OCI-LY1 (cell line): ENCODE measurements at regions not wholly inside any gene's neighbourhood (a gene's known extent, or its start where the extent isn't known, plus 50 kb on each side); places are given as distances from the start of the nearest gene placed in this dataset.

Experiments
- H2AFZ ChIP-seq: fragments of 200-600 bp; sonication (generic), shearing (Covaris generic); 2 replicates; pipeline ENCODE4 v1.6.0; 2014; ENCODE audit warnings: antibody characterized with exemption, mild to moderate bottlenecking, low read length
- H3F3A ChIP-seq: fragments of 200-600 bp; sonication (generic), shearing (Covaris generic); 2 replicates; pipeline ENCODE4 v1.6.0; 2014; ENCODE audit warnings: mild to moderate bottlenecking, antibody characterized with exemption, low read length, moderate library complexity; ENCODE audit not compliant: insufficient read depth
- H3K27ac ChIP-seq: fragments of 200-600 bp; sonication (generic); 2 replicates; pipeline ENCODE4 v1.5.1; 2014; ENCODE audit warnings: low read length, mixed run types, mild to moderate bottlenecking, low read depth; ENCODE audit not compliant: poor library complexity, severe bottlenecking
- H3K27me3 ChIP-seq: fragments of 200-600 bp; sonication (generic); 2 replicates; pipeline ENCODE4 v1.6.0; 2014; ENCODE audit warnings: antibody characterized with exemption, mild to moderate bottlenecking, low read length, moderate library complexity; ENCODE audit not compliant: insufficient read depth
- H3K36me3 ChIP-seq: fragments of 200-600 bp; sonication (generic); 2 replicates; pipeline ENCODE4 v1.6.1; 2014; ENCODE audit warnings: mild to moderate bottlenecking, antibody characterized with exemption, low read length, moderate library complexity, mixed read lengths; ENCODE audit not compliant: insufficient read depth
- H3K4me1 ChIP-seq: fragments of 200-600 bp; sonication (generic); 2 replicates; pipeline ENCODE4 v1.5.1; 2014; ENCODE audit warnings: mild to moderate bottlenecking, low read length, moderate library complexity; ENCODE audit not compliant: insufficient read depth, severe bottlenecking
- H3K4me2 ChIP-seq: fragments of 200-600 bp; sonication (generic), shearing (Covaris generic); 2 replicates; pipeline ENCODE4 v1.6.1; 2014; ENCODE audit warnings: low read length
- H3K4me3 ChIP-seq: fragments of 200-600 bp; sonication (generic); 2 replicates; pipeline ENCODE4 v1.5.1; 2014; ENCODE audit warnings: low read length, low read depth, mild to moderate bottlenecking, mixed read lengths; ENCODE audit not compliant: poor library complexity, severe bottlenecking
- H3K79me2 ChIP-seq: fragments of 200-600 bp; shearing (Covaris generic); 2 replicates; pipeline ENCODE4 v1.6.1; 2016; ENCODE audit warnings: mixed run types, low read length, mixed read lengths; ENCODE audit not compliant: insufficient read depth
- H3K9ac ChIP-seq: fragments of 200-600 bp; sonication (generic), shearing (Covaris generic); 2 replicates; pipeline ENCODE4 v1.6.1; 2014; ENCODE audit warnings: mild to moderate bottlenecking, low read length, mixed read lengths
- H3K9me2 ChIP-seq: fragments of 200-600 bp; sonication (generic), shearing (Covaris generic); 2 replicates; pipeline ENCODE4 v1.6.1; 2014; ENCODE audit warnings: low read depth, mild to moderate bottlenecking, low read length, mixed read lengths
- H3K9me3 ChIP-seq: fragments of 200-600 bp; shearing (Covaris generic); 2 replicates; pipeline ENCODE4 v1.6.1; 2014; ENCODE audit warnings: low read length, mixed read lengths
- H4K20me1 ChIP-seq: fragments of 200-600 bp; sonication (generic), shearing (Covaris generic); 2 replicates; pipeline ENCODE4 v1.6.0; 2016; ENCODE audit warnings: mild to moderate bottlenecking, low read length; ENCODE audit not compliant: insufficient read depth
- CTCF ChIP-seq: fragments of 200-600 bp; sonication (generic), shearing (Covaris generic); IDR thresholded peaks from 2 replicates; pipeline ENCODE4 v1.5.1; 2017; ENCODE audit warnings: mild to moderate bottlenecking, antibody characterized with exemption, low read length, moderate library complexity, mixed read lengths
- EZH2 ChIP-seq: fragments of 200-600 bp; sonication (generic), shearing (Covaris generic); IDR thresholded peaks from 2 replicates; pipeline ENCODE4 v1.8.0; 2017; ENCODE audit warnings: borderline replicate concordance, mixed run types, mild to moderate bottlenecking, antibody characterized with exemption, low read length, moderate library complexity, mixed read lengths

GRCh38 chr11:15602047-15602446 is 487.3 kb downstream of the INSC start:
- H3K4me3 ChIP-seq = no peak overlapping the region
- H3K79me2 ChIP-seq = no peaks in the 10 kb centered on the region
- H3K9me3 ChIP-seq = no peaks in the 10 kb centered on the region
- H3K4me2 ChIP-seq = no peak overlapping the region
- no peak for TF ChIP-seq EZH2
- TF ChIP-seq CTCF = no peak
- H3F3A ChIP-seq = no peaks in the 10 kb centered on the region
- H3K4me1 ChIP-seq = no peaks in the 10 kb centered on the region
- no peaks in the 10 kb centered on the region for H4K20me1 ChIP-seq
- no peak overlapping the region for H3K9ac ChIP-seq
- no peaks in the 10 kb centered on the region for H3K9me2 ChIP-seq
- no peak overlapping the region for H3K27ac ChIP-seq
- H3K27me3 ChIP-seq = no peaks in the 10 kb centered on the region; the same call in 1 of the 2 replicates
- no peaks in the 10 kb centered on the region for H3K36me3 ChIP-seq
- H2AFZ ChIP-seq = no peak overlapping the region

GRCh38 chr11:15602785-15603567 is 488.3 kb downstream of the INSC start:
- Histone ChIP-seq H3K36me3 (no peaks in the 10 kb centered on the region), H3K4me3 (no peak overlapping the region), H3K27ac (no peak overlapping the region), H3K9me3 (no peaks in the 10 kb centered on the region), H3F3A (no peaks in the 10 kb centered on the region), H3K79me2 (no peaks in the 10 kb centered on the region), H3K4me1 (no peaks in the 10 kb centered on the region), H3K9ac (no peak overlapping the region), H3K4me2 (no peak overlapping the region), H3K27me3 (no peaks in the 10 kb centered on the region; the same call in 1 of the 2 replicates), H4K20me1 (no peaks in the 10 kb centered on the region), H2AFZ (no peak overlapping the region), H3K9me2 (no peaks in the 10 kb centered on the region)
- TF ChIP-seq CTCF = no peak
- TF ChIP-seq EZH2 = no peak

GRCh38 chr11:15605094-15605493 is 490.4 kb downstream of the INSC start:
- no peaks in the 10 kb centered on the region; the same call in 1 of the 2 replicates for H3K27me3 ChIP-seq
- H3K79me2 ChIP-seq = no peaks in the 10 kb centered on the region
- no peak overlapping the region for H3K4me2 ChIP-seq
- H3K9me3 ChIP-seq = no peaks in the 10 kb centered on the region
- H3K9me2 ChIP-seq = no peaks in the 10 kb centered on the region
- H4K20me1 ChIP-seq = no peaks in the 10 kb centered on the region
- H3K4me3 ChIP-seq = no peak overlapping the region
- no peak overlapping the region for H3K27ac ChIP-seq
- no peak overlapping the region for H2AFZ ChIP-seq
- no peak overlapping the region for H3K9ac ChIP-seq
- TF ChIP-seq EZH2 = no peak
- TF ChIP-seq CTCF = no peak
- no peaks in the 10 kb centered on the region for H3K36me3 ChIP-seq
- no peaks in the 10 kb centered on the region for H3F3A ChIP-seq
- no peaks in the 10 kb centered on the region for H3K4me1 ChIP-seq
